Colonic mucosa (tissue), 4 donors: ENCODE measurements at regions not wholly inside any gene's neighbourhood (a gene's known extent, or its start where the extent isn't known, plus 50 kb on each side); places are given as distances from the start of the nearest gene placed in this dataset.
"Not testable (repeated sequence)": the region's sequence is repeated elsewhere in the genome, so short reads cannot be mapped to it uniquely, and the experiment has no call there.

Experiments used
- DNase-seq: peaks from one replicate; pipeline ENCODE4 v3.0.0-alpha.2; 2020
- H3K27ac ChIP-seq: fragments of 200-600 bp; one replicate; pipeline ENCODE4 v1.8.0; 2021
- H3K27me3 ChIP-seq: fragments of 200-600 bp; one replicate; pipeline ENCODE4 v1.8.0; 2021
- H3K36me3 ChIP-seq: fragments of 200-600 bp; one replicate; pipeline ENCODE4 v1.8.0; 2021
- H3K4me1 ChIP-seq: fragments of 200-600 bp; one replicate; pipeline ENCODE4 v1.8.0; 2021; ENCODE audit warnings: mild to moderate bottlenecking
- H3K4me3 ChIP-seq: fragments of 200-600 bp; one replicate; pipeline ENCODE4 v1.8.0; 2021
- H3K9ac ChIP-seq, 2 donors: one replicate each; pipeline ENCODE4 v1.7.0; 2013; ENCODE audit warnings: control low read depth in 2 of 2, low read depth in 2 of 2, low read length in 2 of 2
- H3K9me3 ChIP-seq: fragments of 200-600 bp; one replicate; pipeline ENCODE4 v1.8.0; 2021
- intact Hi-C: fragments of 100-400 bp; cut with DNase I; formaldehyde crosslinking; loops from one replicate; pipeline ENCODE4 v1.14.1; 2022
- TF ChIP-seq, protein P1 (sequence below): fragments of 200-600 bp; IDR thresholded peaks from one replicate; pipeline ENCODE4 v1.8.0; 2022; ENCODE audit warnings: antibody characterized with exemption, mild to moderate bottlenecking
- donor health status: healthy.
- donor health status: DM: no; HTN: no; CAD: no.
- donor health status: DM: no; HTN: no; CAD: no.

DNA sequence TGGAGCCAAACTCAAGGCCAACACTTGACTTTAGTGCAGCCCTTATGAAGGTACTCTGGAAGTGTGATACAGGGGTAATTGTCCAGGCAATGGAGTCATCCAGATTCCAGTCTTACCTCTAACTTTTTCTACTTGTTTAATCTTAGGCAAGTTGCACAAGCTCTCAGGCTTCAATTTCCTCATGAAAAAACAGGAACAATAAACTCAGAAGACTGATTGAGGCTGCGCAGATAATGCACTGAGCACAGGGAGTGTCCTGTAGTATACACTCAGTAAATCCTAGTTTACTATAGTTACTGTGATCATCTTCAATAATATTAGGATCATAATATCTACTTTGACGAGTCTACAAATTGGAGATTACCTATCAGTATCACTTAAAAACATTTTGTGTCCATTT lies 127.5 kb upstream of the SMLR1 start:
- intact Hi-C loops = loop anchor here (10.0 kb wide), 1 partner anchor 135 kb away; no protein-coding TSS in a partner anchor

DNA sequence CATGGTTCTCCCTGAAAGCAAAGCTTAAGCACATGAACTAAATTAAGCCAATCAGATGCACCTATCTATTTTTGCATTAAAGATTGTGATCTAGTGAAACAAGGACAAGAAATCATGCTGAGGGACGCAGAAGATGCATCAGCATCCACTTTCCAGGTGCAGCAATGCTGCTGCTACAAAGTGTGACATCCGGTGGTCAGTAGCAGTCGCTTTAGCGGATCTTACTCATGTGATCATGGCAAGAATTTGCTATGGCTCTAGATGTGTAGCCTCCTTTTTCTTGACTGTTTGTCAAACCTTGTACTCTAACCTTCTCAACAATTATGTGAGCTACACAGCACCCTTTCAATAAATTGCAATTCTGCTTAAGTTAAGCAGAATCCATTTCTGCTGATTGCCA lies 126.8 kb upstream of the SMLR1 start:
- TF ChIP-seq, protein P1, sequence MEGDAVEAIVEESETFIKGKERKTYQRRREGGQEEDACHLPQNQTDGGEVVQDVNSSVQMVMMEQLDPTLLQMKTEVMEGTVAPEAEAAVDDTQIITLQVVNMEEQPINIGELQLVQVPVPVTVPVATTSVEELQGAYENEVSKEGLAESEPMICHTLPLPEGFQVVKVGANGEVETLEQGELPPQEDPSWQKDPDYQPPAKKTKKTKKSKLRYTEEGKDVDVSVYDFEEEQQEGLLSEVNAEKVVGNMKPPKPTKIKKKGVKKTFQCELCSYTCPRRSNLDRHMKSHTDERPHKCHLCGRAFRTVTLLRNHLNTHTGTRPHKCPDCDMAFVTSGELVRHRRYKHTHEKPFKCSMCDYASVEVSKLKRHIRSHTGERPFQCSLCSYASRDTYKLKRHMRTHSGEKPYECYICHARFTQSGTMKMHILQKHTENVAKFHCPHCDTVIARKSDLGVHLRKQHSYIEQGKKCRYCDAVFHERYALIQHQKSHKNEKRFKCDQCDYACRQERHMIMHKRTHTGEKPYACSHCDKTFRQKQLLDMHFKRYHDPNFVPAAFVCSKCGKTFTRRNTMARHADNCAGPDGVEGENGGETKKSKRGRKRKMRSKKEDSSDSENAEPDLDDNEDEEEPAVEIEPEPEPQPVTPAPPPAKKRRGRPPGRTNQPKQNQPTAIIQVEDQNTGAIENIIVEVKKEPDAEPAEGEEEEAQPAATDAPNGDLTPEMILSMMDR = no peak
- no peaks in the 10 kb centered on the region for H3K4me1 ChIP-seq
- intact Hi-C loops = loop anchor here (10.0 kb wide), 1 partner anchor 134 kb away; no protein-coding TSS in a partner anchor

More for the DNA sequence above, 127.5 kb upstream of the SMLR1 start:
- H3K9ac ChIP-seq = no peak overlapping the region
- H3K27ac ChIP-seq = no peak overlapping the region
- no peak overlapping the region for H3K4me3 ChIP-seq
- no peaks in the 10 kb centered on the region for H3K36me3 ChIP-seq
- TF ChIP-seq, protein P1 = no peak
- no peaks in the 10 kb centered on the region for H3K27me3 ChIP-seq
- H3K4me1 ChIP-seq = no peaks in the 10 kb centered on the region
- DNase-seq = no peak
- H3K9me3 ChIP-seq = no peaks in the 10 kb centered on the region

DNA sequence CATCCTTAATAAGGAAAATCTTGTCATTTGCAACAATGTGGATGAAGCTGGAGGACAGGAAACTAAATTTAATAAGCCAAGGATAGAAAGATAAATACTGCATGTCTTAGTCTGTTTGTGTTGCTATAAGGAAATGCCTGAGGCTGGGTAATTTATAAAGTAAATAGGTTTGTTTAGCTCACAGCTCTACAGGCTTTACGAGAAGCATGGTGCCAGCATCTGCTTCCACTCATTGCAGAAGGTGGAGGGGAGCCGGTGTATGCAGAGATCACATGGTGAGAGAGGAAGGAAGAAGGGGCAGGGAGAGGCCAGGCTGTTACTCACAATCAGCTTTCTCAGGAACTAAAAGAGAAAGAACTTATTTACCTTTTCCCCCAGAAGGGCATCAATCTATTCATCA lies 118.9 kb upstream of the SMLR1 start:
- no peaks in the 10 kb centered on the region for H3K27me3 ChIP-seq
- TF ChIP-seq, protein P1 = no peak
- no peaks in the 10 kb centered on the region for H3K4me1 ChIP-seq
- H3K4me3 ChIP-seq = no peak overlapping the region
- H3K27ac ChIP-seq = no peak overlapping the region
- no peak overlapping the region for H3K9ac ChIP-seq
- DNase-seq = no peak
- no peaks in the 10 kb centered on the region for H3K9me3 ChIP-seq
- no peaks in the 10 kb centered on the region for H3K36me3 ChIP-seq
- intact Hi-C loops = loop anchor here (10.0 kb wide), 1 partner anchor 126 kb away; no protein-coding TSS in a partner anchor

More for the DNA sequence above, 126.8 kb upstream of the SMLR1 start:
- Histone ChIP-seq H3K36me3 (no peaks in the 10 kb centered on the region), H3K9me3 (no peaks in the 10 kb centered on the region), H3K27me3 (no peaks in the 10 kb centered on the region), H3K4me3 (no peak overlapping the region), H3K9ac (no peak overlapping the region), H3K27ac (no peak overlapping the region)
- DNase-seq = no peak

DNA sequence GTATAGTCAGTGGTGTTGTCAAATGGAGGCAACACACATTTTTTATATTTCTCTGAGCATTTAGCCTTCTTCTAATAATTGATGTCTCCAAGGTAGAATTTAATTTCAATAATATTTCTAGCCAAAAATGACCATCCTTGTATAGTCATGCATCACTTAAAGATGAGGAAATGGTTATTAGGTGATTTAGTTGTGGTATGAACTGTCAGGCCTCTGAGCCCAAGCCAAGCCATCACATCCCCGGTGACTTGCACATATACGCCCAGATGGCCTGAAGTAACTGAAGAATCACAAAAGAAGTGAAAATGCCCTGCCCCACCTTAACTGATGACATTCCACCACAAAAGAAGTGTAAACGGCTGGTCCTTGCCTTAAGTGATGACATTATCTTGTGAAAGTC lies 115.6 kb upstream of the SMLR1 start:
- DNase-seq, H3K4me1 ChIP-seq, H3K27me3 ChIP-seq, H3K9ac ChIP-seq, H3K36me3 ChIP-seq, intact Hi-C loops, H3K4me3 ChIP-seq, H3K9me3 ChIP-seq, H3K27ac ChIP-seq: not testable (repeated sequence)

DNA sequence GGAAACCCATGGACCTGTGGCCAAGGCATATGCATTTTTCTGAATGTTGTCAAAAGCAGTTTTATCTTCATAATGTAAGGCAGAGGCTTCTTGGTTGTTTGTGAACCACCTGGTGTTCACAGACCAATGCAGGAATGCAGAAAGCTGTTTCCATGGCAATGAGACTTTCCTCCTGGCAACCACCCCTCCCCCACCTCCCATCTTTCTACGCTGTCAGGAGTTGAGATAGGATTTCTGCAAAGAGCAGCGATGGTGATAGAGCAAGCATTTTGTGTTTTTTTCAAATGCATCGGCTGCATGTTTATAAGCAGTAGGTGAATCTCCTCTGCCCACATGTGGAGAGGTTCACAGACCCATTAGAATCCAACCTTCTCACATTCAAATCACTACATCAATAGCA lies 114.1 kb upstream of the SMLR1 start:
- Histone ChIP-seq H3K27me3 (no peaks in the 10 kb centered on the region), H3K4me3 (no peak overlapping the region), H3K27ac (no peak overlapping the region), H3K36me3 (no peaks in the 10 kb centered on the region), H3K9ac (no peak overlapping the region), H3K4me1 (no peaks in the 10 kb centered on the region), H3K9me3 (no peaks in the 10 kb centered on the region)
- intact Hi-C loops = no loop called here
- no peak for DNase-seq
- TF ChIP-seq, protein P1 = no peak

DNA sequence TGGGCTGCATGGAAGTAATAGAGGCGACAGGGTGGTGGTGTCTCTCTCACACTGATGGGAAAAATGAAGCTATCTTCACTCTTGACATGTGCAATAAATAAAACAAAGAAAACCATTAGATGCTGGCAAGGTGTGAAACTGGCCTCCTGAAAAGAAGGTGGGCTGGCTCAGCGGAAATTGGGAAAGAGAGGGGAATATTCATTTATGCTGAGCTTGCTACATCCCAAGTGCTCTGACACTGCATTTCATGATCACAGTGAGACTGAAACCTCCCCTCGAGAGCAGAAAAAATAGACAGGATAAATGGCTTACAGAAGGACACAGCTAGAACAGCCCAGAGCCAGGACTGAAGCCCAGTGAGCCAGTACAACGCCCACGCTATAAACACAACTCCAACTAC lies 112.1 kb upstream of the SMLR1 start:
- no peaks in the 10 kb centered on the region for H3K27me3 ChIP-seq
- no peaks in the 10 kb centered on the region for H3K4me1 ChIP-seq
- intact Hi-C loops = no loop called here
- TF ChIP-seq, protein P1 = no peak
- no peak overlapping the region for H3K4me3 ChIP-seq
- no peaks in the 10 kb centered on the region for H3K9me3 ChIP-seq
- no peak overlapping the region for H3K9ac ChIP-seq
- no peak overlapping the region for H3K27ac ChIP-seq
- H3K36me3 ChIP-seq = no peaks in the 10 kb centered on the region
- no peak for DNase-seq
